ENCODE measurements at regions not wholly inside any gene's neighbourhood (a gene's known extent, or its start where the extent isn't known, plus 50 kb on each side); places are given as distances from the start of the nearest gene placed in this dataset.
"Not testable (repeated sequence)": the region's sequence is repeated elsewhere in the genome, so short reads cannot be mapped to it uniquely, and the experiment has no call there.

DNA sequence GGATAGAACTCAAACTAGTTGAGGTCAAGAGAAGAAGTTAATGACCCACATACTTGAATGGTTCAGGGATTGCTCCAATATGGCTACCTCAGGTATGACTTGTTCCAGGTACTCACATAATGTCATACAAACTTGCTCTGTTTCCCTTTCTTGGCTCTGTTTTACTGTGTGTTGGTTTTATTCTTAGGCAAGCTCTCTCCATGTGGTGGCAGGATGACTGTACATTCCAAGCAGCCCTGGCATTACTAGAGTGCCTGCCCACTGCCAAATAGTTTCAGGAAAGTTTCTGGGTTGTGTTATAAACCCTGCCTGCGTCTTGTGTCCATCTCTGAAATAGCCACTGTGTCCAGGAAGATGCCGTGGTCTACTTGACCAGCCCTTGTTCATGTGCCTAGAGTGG is 476.8 kb downstream of the SHISA9 start:
- no peak overlapping the region for H3K4me3 ChIP-seq
- H3K27ac ChIP-seq = no peak overlapping the region
- 51 to 61% methylated on average over 2 of the region's 2 CpGs for WGBS, 2 donors
- peaks cover 0 to 55% (median 7%) of the 10 kb centered on the region in 11 donors for H3K9me3 ChIP-seq
- no peaks in the 10 kb centered on the region for H3K36me3 ChIP-seq
- TF ChIP-seq, protein P1, sequence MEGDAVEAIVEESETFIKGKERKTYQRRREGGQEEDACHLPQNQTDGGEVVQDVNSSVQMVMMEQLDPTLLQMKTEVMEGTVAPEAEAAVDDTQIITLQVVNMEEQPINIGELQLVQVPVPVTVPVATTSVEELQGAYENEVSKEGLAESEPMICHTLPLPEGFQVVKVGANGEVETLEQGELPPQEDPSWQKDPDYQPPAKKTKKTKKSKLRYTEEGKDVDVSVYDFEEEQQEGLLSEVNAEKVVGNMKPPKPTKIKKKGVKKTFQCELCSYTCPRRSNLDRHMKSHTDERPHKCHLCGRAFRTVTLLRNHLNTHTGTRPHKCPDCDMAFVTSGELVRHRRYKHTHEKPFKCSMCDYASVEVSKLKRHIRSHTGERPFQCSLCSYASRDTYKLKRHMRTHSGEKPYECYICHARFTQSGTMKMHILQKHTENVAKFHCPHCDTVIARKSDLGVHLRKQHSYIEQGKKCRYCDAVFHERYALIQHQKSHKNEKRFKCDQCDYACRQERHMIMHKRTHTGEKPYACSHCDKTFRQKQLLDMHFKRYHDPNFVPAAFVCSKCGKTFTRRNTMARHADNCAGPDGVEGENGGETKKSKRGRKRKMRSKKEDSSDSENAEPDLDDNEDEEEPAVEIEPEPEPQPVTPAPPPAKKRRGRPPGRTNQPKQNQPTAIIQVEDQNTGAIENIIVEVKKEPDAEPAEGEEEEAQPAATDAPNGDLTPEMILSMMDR (IDR thresholded peaks at IDR 0.05) = no peak
- intact Hi-C loops (cut with DNase I) = no loop called here
- no peak for ATAC-seq
- H3K4me1 ChIP-seq = no peaks in the 10 kb centered on the region
- no peak for DNase-seq
- H3K27me3 ChIP-seq = no peaks in the 10 kb centered on the region

- no peaks in the 10 kb centered on the region for H3K4me1 ChIP-seq
- 49 to 62% methylated on average over 3 of the region's 3 CpGs for WGBS, 2 donors
Measured at GRCh38 chr16:13379266-13379665, 477.9 kb downstream of the SHISA9 start.

DNA sequence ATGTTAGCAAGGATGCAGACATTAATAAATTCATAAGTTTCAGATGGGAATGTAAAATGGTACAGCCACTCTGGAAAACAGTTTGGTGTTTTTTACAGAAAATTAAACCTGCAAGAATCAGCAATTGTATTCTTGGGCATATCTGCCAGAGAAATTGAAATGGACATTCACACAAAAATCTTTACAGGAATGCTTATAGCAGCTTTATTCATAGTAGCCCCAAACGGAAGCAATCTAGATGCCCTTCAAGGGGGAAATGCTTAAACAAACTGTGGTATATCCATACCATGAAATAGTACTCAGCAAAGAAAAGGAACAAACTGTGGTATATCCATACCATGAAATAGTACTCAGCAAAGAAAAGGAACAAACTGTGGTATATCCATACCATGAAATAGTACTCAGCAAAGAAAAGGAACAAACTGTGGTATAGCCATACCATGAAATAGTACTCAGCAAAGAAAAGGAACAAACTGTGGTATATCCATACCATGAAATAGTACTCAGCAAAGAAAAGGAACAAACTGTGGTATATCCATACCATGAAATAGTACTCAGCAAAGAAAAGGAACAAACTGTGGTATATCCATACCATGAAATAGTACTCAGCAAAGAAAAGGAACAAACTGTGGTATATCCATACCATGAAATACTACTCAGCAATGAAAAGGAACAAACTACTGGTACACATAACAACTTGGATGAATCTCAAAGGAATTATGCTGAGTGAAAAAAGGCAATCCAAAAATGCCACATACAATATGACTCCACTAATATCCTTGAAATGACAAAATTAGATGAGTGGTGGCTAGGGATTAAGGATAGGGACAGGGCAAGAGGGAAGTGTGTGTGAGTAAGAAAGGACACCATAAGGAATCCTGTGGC is 484.0 kb downstream of the SHISA9 start:
- WGBS, 2 donors = 81 to 87% methylated on average over 1 of the region's 1 CpG
- H3K9me3 ChIP-seq = peaks cover 0 to 72% (median 31%) of the 10 kb centered on the region in 11 donors
- DNase-seq; ATAC-seq; H3K4me3 ChIP-seq; H3K36me3 ChIP-seq; H3K27me3 ChIP-seq; H3K27ac ChIP-seq; intact Hi-C loops (cut with DNase I); H3K4me1 ChIP-seq: not testable (repeated sequence)

More at GRCh38 chr16:13379266-13379665, 477.9 kb downstream of the SHISA9 start:
- no peak for DNase-seq
- intact Hi-C loops (cut with DNase I) = no loop called here
- ATAC-seq = no peak
- no peaks in the 10 kb centered on the region for H3K36me3 ChIP-seq
- H3K27me3 ChIP-seq = no peaks in the 10 kb centered on the region
- H3K27ac ChIP-seq = no peak overlapping the region
- TF ChIP-seq, protein P1 (IDR thresholded peaks at IDR 0.05) = no peak
- no peak overlapping the region for H3K4me3 ChIP-seq
- peaks cover 0 to 60% (median 11%) of the 10 kb centered on the region in 11 donors for H3K9me3 ChIP-seq

DNA sequence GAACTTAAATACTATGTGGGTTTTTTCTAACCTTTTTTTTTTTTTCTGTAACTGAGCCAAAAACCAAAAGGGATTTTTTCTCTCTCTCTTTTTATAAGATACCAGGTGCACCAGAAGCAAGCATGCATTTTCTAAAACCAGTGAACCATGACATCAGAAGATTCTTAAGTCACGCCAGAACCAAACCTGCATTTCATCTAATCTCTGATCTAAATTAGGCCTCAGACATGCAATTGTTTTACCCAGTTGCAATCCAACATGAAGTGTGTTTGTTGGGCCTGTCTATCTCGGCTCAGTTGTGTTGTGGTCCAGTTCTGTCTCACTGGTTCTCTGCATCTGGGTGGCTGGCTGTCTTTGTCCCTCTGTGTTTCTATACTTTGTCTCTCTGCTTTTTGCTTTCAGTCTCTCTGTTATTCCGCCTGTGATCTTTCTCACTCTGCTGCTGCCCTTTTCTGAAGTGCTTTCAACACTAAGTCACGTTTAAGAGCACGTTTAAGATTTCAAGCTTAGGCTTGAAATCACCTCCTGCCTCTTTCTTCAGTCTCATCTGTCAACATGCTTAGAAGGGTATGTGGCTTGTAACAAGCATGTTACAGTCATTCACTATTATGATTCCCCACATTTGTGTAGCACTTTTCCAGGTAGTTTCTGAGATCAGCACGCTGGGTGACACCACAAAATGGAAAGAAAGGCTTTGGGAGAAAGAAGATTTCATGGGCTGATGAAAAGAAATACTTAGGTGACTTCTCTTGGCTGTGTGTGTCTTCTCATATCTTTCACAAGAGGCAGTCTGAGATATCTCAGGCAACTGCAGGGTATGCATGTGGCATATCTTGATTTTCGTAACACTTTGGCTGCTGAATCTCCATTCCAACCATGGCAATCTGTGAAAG is 488.9 kb downstream of the SHISA9 start:
- no peak for DNase-seq
- no peaks in the 10 kb centered on the region for H3K36me3 ChIP-seq
- H3K27me3 ChIP-seq = peaks cover 0 to 5% (median 0%) of the 10 kb centered on the region in 7 donors
- H3K4me3 ChIP-seq = no peak overlapping the region
- H3K27ac ChIP-seq = no peak overlapping the region
- ATAC-seq = no peak
- TF ChIP-seq, protein P1 (IDR thresholded peaks at IDR 0.05) = no peak
- intact Hi-C loops (cut with DNase I) = no loop called here
- WGBS, 2 donors = 23 to 34% methylated on average over 7 of the region's 7 CpGs
- no peaks in the 10 kb centered on the region for H3K4me1 ChIP-seq
- peaks cover 0 to 35% (median 15%) of the 10 kb centered on the region in 11 donors for H3K9me3 ChIP-seq

Measured in heart right ventricle (tissue), 16 donors.